GM04504 (cell line): ENCODE measurements at regions not wholly inside any gene's neighbourhood (a gene's known extent, or its start where the extent isn't known, plus 50 kb on each side); places are given as distances from the start of the nearest gene placed in this dataset.
A peak's percentile ranks its signal among the peaks of the same experiment; 100 is the strongest.
"Not testable (repeated sequence)": the region's sequence is repeated elsewhere in the genome, so short reads cannot be mapped to it uniquely, and the experiment has no call there.

Experiments
- DNase-seq: peaks from one replicate; pipeline ENCODE4 v3.0.0-alpha.2; 2012; ENCODE audit warnings: low read depth

- no peak for DNase-seq
These were observed 326.8 kb upstream of the ARID1B start for GRCh38 chr6:156450421-156450820.

- DNase-seq = no peak
These were observed 327.6 kb upstream of the ARID1B start for GRCh38 chr6:156449569-156449968.

GRCh38 chr6:156449128-156449527 lies 328.1 kb upstream of the ARID1B start:
- no peak for DNase-seq

- DNase-seq = no peak
These were observed 328.6 kb upstream of the ARID1B start for GRCh38 chr6:156448579-156448978.

GRCh38 chr6:156440688-156441087 lies 336.5 kb upstream of the ARID1B start:
- DNase-seq = no peak

- no peak for DNase-seq
These were observed 338.7 kb upstream of the ARID1B start for GRCh38 chr6:156438350-156438923.

- DNase-seq = no peak
These were observed 339.9 kb upstream of the ARID1B start for GRCh38 chr6:156437121-156437879.

GRCh38 chr6:156434795-156435190 lies 342.4 kb upstream of the ARID1B start:
- DNase-seq = no peak

- no peak for DNase-seq
These were observed 343.0 kb upstream of the ARID1B start for GRCh38 chr6:156434049-156434794.

GRCh38 chr6:156432543-156432942 lies 344.6 kb upstream of the ARID1B start:
- DNase-seq = no peak

- no peak for DNase-seq
These were observed 346.8 kb upstream of the ARID1B start for GRCh38 chr6:156430386-156430785.

GRCh38 chr6:156427345-156427744 lies 349.8 kb upstream of the ARID1B start:
- DNase-seq = peak; percentile 73

- DNase-seq = peak; percentile 35
These were observed 351.7 kb upstream of the ARID1B start for GRCh38 chr6:156425359-156426020.

GRCh38 chr6:156423829-156424228 lies 353.3 kb upstream of the ARID1B start:
- no peak for DNase-seq

GRCh38 chr6:156423075-156423474 lies 354.1 kb upstream of the ARID1B start:
- no peak for DNase-seq

- no peak for DNase-seq
These were observed 355.2 kb upstream of the ARID1B start for GRCh38 chr6:156421933-156422332.

- not testable (repeated sequence) for DNase-seq
These were observed 355.9 kb upstream of the ARID1B start for GRCh38 chr6:156421301-156421700.

- no peak for DNase-seq
These were observed 356.8 kb upstream of the ARID1B start for GRCh38 chr6:156420172-156420993.

- no peak for DNase-seq
These were observed 357.6 kb upstream of the ARID1B start for GRCh38 chr6:156419594-156419993.

- DNase-seq = no peak
These were observed 358.9 kb upstream of the ARID1B start for GRCh38 chr6:156418253-156418652.

- no peak for DNase-seq
These were observed 360.8 kb upstream of the ARID1B start for GRCh38 chr6:156416391-156416790.

GRCh38 chr6:156413154-156413553 lies 364.0 kb upstream of the ARID1B start:
- no peak for DNase-seq
